Body of pancreas (tissue), 4 donors: ENCODE measurements at regions not wholly inside any gene's neighbourhood (a gene's known extent, or its start where the extent isn't known, plus 50 kb on each side); places are given as distances from the start of the nearest gene placed in this dataset.

Source experiments
- CTCF ChIP-seq, 7 experiments: fragments of 450-650 bp in 4 of 7; fragments of 200-600 bp in 3 of 7; sonication (generic) in 3 of 7; IDR thresholded peaks; one replicate each; pipeline ENCODE4 v1.5.1; 2016 to 2019; ENCODE audit warnings: antibody characterized with exemption in 7 of 7
- POLR2A ChIP-seq, 3 donors: fragments of 450-650 bp; IDR thresholded peaks; one replicate each; pipeline ENCODE4 v1.6.1; 2016; ENCODE audit warnings: antibody characterized with exemption in 3 of 3, mild to moderate bottlenecking in 2 of 3

- no peak for TF ChIP-seq CTCF (IDR thresholded peaks at IDR 0.05)
- TF ChIP-seq POLR2A (IDR thresholded peaks at IDR 0.05): no peak
Measured at GRCh38 chr1:234760303-234760723, 150.3 kb upstream of the IRF2BP2 start.
